WTC11 (cell line): ENCODE measurements at regions not wholly inside any gene's neighbourhood (a gene's known extent, or its start where the extent isn't known, plus 50 kb on each side); places are given as distances from the start of the nearest gene placed in this dataset.

Experiments
- ATF2 ChIP-seq: sonication (generic); formaldehyde crosslinking; IDR thresholded peaks from 2 replicates; pipeline ENCODE4 v1.8.1; 2022; ENCODE audit warnings: low read depth, missing genetic modification reagents, borderline replicate concordance
- CTCF ChIP-seq: fragments of 200-600 bp; IDR thresholded peaks from 2 replicates; pipeline ENCODE4 v1.8.0; 2022; ENCODE audit warnings: antibody characterized with exemption
- FOXP4 ChIP-seq: sonication (generic); formaldehyde crosslinking; IDR thresholded peaks from 2 replicates; pipeline ENCODE4 v1.8.0; 2022; ENCODE audit warnings: mild to moderate bottlenecking, missing genetic modification reagents
- HMGXB4 ChIP-seq: sonication (generic); formaldehyde crosslinking; IDR thresholded peaks from 2 replicates; pipeline ENCODE4 v1.8.1; 2023; ENCODE audit warnings: mild to moderate bottlenecking, moderate library complexity, missing genetic modification reagents
- MLX ChIP-seq: sonication (generic); formaldehyde crosslinking; IDR thresholded peaks from 2 replicates; pipeline ENCODE4 v1.8.1; 2023; ENCODE audit warnings: mild to moderate bottlenecking, missing genetic modification reagents, moderate library complexity
- PREB ChIP-seq: sonication (generic); formaldehyde crosslinking; IDR thresholded peaks from 2 replicates; pipeline ENCODE4 v1.8.1; 2022; ENCODE audit warnings: mild to moderate bottlenecking, missing genetic modification reagents, moderate library complexity, borderline replicate concordance
- SMAD4 ChIP-seq: sonication (generic); formaldehyde crosslinking; IDR thresholded peaks from 2 replicates; pipeline ENCODE4 v1.8.0; 2022; ENCODE audit warnings: mild to moderate bottlenecking, missing genetic modification reagents
- TCF7 ChIP-seq: sonication (generic); formaldehyde crosslinking; IDR thresholded peaks from 2 replicates; pipeline ENCODE4 v1.8.0; 2022; ENCODE audit warnings: mild to moderate bottlenecking, low read depth, missing genetic modification reagents, moderate library complexity
- TP53 ChIP-seq: sonication (generic); formaldehyde crosslinking; IDR thresholded peaks from 2 replicates; pipeline ENCODE4 v1.8.1; 2023; ENCODE audit warnings: mild to moderate bottlenecking, missing genetic modification reagents
- USF1 ChIP-seq: sonication (generic); formaldehyde crosslinking; IDR thresholded peaks from 2 replicates; pipeline ENCODE4 v1.8.0; 2022; ENCODE audit warnings: mild to moderate bottlenecking, missing genetic modification reagents
- ZNF396 ChIP-seq: fragments of 250-450 bp; sonication (Bioruptor Pico); IDR thresholded peaks from 2 replicates; pipeline ENCODE4 v1.8.0; 2021; ENCODE audit warnings: mild to moderate bottlenecking, moderate library complexity, borderline replicate concordance

- no peak for TF ChIP-seq ATF2
- TF ChIP-seq FOXP4 (CRISPR knock-in tag) = no peak
- TF ChIP-seq CTCF = no peak
- no peak for TF ChIP-seq TCF7 (CRISPR knock-in tag)
- TF ChIP-seq SMAD4 (CRISPR knock-in tag) = no peak
- no peak for TF ChIP-seq ZNF396 (CRISPR knock-in tag)
- TF ChIP-seq HMGXB4 (CRISPR knock-in tag) = no peak
- TF ChIP-seq MLX = no peak
- TF ChIP-seq TP53 (CRISPR knock-in tag) = no peak
- no peak for TF ChIP-seq USF1 (CRISPR knock-in tag)
- no peak for TF ChIP-seq PREB (CRISPR knock-in tag)
Observed at GRCh38 chr5:35487233-35488025, 130.2 kb upstream of the SPEF2 start.
